Germinal center (tissue), 1 donor: ENCODE measurements at regions not wholly inside any gene's neighbourhood (a gene's known extent, or its start where the extent isn't known, plus 50 kb on each side); places are given as distances from the start of the nearest gene placed in this dataset.

Experiments
- DNase-seq: peaks from one replicate; pipeline ENCODE4 v3.0.0; 2012; ENCODE audit warnings: mixed read lengths, low spot score

DNA sequence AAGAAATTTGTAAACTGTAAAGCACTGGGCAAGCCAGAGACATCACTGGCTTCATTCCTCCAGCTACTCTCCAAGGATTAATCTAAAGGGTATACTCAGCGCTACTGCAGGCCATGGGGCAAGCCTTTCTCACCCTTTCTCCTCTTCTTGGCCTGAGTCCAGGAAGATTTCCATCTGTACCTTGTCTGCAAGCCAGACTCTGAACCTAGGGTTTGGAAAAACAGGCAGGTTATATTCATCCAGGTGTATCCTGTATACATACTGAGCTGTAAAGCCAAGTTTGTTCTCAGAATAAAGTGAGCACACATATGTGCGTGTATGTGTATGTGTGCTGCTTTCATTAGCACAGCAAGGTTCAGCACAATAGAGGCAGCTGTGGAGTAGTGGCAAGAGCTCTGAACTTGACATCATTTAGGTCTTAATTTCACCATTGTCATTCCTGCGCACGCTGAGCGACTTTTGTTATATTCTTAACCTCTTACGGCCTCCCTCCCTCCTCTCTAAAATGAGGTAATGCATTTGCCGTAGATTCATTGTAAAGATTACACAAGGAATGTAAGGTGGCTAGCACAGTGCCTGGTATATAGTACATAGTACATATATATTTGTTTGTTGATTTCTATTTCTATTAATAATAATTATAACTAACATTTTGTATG is 128.1 kb upstream of the JUN start:
- DNase-seq: no peak

- no peak for DNase-seq
These were observed 131.1 kb upstream of the JUN start for GRCh38 chr1:58914925-58915324.

GRCh38 chr1:58917436-58917835 is 133.6 kb upstream of the JUN start:
- no peak for DNase-seq

DNA sequence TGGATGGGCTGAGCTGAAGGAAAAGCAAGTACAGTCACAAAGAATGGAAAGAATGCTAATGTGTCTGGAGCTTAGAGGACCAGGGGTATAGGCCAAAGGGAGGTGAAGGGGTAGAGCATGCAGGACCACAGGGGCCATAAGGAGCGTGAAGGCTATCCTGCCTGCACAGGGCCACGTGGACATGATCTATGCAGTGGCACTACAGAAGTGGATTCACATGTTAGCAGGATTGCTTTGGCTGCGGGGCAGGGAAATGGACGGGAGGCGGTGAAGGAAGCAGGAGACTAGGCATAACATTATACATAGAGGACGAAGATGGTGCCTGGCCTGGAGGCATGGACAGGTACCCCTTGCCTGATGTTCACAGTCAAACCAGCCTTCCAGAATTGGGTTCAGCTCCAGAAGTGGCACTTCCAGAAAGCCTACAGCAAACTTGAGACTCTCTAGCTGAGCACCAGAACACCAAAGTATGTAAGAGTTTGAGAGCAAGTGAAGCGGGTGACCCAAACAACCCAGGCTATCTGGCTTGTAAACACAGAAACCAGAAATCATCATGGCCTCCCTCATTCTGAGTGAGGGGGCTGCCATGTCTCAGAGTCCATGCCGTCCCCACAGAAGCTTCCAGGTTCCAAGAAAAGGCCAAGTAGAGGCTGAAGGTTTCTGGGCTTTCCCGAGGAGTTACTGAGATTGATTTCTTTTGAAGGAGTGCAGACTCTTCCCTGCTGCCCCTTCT is 135.5 kb upstream of the JUN start:
- no peak for DNase-seq

GRCh38 chr1:58919959-58920321 is 136.1 kb upstream of the JUN start:
- DNase-seq: no peak

- DNase-seq: no peak
These were observed 137.5 kb upstream of the JUN start for GRCh38 chr1:58921342-58921741.

- DNase-seq: no peak
These were observed 137.9 kb upstream of the JUN start for GRCh38 chr1:58921751-58922150.

DNA sequence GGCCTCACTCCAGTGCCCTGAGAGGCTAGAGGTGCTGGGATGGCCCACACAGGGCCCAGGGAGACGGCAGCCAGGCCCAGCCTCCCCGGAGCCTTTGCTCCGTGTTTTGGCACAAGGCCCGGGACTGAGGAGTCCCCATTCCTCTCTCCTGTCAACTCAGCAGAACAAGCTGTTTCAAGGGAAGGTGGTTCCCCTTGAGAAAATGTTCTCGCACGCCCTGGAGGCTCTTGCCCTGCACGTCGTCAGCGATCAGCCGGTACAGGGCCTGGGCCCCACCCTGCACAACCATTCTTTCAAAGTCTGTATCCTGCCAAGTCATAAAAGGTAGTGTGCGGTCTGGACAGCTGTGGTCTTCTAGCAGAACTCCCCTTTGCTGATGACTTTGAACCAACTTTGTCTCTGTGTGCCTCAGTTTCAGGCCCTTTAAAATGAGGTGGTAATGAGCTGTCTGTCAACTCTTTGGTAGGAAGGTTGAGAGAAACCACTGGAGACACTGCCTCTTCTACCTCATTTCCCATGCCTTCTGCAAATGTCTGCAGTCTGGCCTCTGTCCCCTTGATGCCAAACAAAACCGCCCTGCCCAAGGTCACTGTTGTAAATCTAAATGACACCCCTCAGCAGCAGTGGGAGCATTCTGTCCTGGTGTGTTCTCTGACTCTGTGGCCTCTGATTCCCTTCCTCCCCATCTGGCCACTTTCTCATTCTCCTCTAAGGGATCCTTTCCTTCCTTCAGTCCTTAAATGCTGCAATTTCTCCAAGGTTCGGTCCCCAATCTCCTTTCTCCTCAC is 138.6 kb upstream of the JUN start:
- DNase-seq: no peak

DNA sequence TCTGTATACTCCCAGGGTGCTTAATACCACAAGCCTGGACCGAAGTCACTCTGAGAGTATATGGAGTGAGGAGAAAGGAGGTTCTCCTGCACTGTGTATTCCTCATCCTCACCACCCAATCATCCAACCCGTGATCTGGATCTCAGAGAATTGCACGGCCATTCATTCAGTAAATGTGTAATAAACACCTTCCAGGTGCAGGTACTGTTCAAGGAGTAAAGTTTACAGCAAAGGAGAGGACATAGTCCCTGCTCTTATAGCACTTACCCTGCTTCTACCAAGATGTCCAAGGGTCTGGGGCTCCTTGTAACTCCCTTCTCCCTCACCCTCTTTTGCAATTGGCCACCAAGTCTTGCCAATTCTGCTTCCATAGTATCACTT is 139.2 kb upstream of the JUN start:
- DNase-seq: no peak

DNA sequence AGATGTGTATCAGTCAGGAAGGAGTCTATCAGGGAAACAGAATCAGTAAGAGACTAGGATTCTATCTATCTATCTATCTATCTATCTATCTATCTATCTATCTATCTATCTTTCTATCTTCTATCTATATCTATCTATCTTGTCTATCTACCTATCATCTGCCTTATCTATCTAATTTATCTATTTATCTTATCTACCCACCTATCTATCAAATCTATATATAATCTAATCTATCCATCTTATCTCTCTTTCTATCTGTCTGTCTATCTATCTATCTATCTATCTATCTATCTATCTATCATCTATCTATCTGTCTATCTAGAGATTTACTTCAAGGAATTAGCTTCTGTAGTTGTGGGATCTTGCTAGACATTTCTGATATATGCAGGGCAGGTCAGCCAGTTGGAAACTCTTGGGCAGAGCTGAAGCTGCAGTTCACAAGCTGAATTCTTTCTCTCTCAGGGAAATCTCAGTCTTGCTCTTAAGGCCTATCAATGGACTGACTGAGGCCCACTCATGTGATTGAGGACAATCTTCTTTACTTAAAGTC is 140.2 kb upstream of the JUN start:
- DNase-seq: no peak

DNA sequence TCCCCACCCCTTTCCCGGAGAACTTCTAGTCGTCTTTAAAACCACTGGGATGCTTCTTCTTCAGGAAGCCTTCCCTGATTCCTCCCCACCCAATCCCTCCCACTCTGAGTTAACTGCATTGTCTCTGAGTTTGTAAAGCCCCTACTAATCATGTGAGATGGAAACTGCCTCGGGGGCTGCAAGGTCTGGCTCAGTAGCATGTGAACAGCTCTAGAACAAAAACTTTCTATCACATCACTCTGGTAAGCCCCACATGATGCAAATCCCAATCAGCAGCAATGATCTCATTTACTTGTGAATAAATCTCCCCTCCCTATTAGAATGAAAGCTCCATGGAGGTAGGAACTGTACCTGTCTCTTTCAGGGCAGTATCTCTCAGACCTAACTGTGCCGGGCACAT is 141.0 kb upstream of the JUN start:
- no peak for DNase-seq

GRCh38 chr1:58925247-58925646 is 141.4 kb upstream of the JUN start:
- DNase-seq: no peak

- no peak for DNase-seq
These were observed 142.3 kb upstream of the JUN start for GRCh38 chr1:58926152-58926551.

DNA sequence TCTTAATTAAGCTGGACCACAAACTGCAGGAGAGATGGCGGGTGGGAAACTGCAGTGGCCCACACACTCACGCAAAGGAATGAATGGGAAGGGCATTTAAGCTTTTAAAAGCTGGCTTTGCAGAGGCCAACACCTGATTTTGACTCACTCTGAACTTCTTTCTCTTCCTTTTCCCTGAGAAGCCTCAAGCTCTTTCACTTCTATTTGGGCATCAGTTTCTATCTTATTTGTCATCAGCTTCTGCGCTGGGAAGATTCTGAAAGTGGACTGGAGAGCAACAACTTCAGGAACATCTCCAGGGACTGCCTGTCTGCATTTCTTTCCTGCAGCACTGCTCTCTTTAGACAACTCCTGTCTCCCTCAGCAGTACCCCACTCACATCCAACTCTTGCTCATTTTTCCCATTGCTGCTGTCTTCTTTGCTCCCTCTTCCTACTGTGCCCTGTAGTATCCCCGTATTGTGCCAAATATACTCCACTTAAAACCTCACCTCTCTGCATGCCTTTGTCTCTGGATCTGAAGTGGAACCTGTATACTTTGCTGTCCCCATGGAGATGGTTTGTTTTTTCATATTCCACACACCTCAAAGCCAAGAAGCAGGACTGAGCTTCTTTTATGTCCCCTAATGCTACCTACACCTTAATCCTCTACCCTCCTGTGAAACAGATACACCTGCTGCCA is 143.3 kb upstream of the JUN start:
- DNase-seq: no peak

GRCh38 chr1:58927722-58928085 is 143.9 kb upstream of the JUN start:
- DNase-seq: no peak

GRCh38 chr1:58928514-58928913 is 144.7 kb upstream of the JUN start:
- no peak for DNase-seq

GRCh38 chr1:58929671-58930325 is 146.0 kb upstream of the JUN start:
- no peak for DNase-seq

- no peak for DNase-seq
These were observed 147.2 kb upstream of the JUN start for GRCh38 chr1:58931024-58931423.

DNA sequence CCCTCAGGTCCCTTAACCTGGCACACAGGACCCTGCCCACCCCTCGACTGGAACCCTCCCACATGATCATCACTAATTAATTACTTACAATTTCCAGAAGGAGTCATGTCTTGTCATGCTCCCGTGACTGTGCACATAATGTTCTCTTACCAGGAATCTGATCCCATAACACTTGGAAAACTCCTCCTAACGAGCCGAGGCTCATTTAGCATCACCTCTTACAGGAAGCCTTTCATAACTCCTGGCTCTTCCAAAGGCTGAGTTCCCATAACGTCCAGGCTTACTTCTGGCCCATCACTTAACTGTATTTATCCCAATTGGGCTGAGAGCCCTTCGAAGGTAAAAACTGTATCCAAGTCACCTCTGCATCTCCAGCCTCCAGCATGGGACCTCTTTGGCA is 147.9 kb upstream of the JUN start:
- no peak for DNase-seq

DNA sequence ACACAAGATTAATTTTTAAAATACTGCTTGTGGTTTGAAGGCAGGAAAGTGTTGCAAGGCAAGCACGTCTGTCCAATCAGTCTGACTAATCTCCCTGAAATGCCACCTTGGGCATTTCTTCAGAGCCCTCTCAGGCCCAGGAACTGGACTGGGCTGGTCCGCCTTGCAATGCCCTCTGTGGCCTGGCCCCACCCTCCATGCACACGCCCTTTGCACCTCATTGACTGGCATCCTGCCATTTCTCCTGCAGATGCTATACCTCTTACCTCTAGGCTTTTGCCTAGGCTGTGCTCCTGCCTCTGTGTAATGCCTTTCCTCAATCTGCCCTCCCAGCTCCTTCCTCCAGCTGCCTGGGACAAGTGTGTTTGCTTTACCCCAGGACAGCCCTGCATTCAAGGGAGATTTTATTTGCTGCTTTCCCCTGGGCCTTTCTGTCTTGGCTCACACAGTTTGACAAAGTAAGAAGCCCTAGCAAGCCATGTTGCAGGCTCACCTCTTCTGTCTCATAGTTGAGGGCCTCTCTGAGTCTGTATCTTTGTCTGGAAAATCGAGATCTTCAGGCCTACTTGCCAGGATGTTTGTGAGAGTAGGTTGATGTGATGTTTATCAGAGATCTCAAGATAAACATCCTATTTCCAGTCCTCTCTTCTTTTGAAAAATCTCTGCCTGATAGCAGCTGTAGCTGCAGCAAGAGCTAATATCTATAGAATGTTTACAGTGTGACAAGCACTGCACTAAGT is 149.2 kb upstream of the JUN start:
- DNase-seq: no peak

- no peak for DNase-seq
These were observed 149.7 kb upstream of the JUN start for GRCh38 chr1:58933599-58933926.
